ENCODE measurements at regions not wholly inside any gene's neighbourhood (a gene's known extent, or its start where the extent isn't known, plus 50 kb on each side); places are given as distances from the start of the nearest gene placed in this dataset.

DNA sequence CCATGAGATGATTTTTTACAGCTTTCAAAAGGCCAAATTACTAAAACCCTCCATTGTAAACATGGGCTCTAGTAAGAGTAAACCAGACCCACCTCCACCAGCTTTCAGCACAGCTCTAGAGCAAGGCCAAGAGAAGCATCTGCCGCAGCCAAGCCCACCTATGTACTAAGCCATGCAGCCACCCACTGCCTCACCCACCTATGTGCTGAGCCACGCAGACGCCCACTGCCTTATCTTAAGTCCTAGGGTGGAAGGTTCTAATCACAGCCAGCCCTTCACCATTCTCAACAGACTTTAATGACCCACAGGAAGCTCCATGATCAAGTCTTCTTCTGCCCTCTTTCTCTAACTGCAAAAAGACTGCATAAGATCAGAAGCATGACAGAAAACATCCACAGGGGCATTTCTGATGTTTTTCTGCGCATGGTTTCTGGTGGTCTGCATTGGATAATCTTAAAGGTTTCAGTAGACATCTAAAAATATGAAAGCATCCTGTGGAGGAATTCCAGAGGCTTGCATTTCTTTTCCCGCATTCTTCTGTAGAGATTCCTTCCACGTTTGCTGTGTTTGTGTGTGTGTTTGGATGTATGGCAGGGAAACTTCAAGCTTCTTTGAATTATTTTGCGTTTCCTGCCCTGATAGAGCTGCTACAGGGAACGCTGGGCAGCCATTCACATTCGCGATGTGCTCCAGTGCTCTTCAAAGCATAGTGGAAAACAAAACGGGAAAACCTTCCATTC, 286.1 kb upstream of the KLF6 start:
- no peak for TF ChIP-seq ZNF16 (tag by site-specific recombination; IDR thresholded peaks at IDR 0.05; ENCODE audit: low read depth)
- no peak for TF ChIP-seq ATF2 (tag by site-specific recombination; IDR thresholded peaks at IDR 0.05; ENCODE audit: low read depth)
- TF ChIP-seq, protein P1, sequence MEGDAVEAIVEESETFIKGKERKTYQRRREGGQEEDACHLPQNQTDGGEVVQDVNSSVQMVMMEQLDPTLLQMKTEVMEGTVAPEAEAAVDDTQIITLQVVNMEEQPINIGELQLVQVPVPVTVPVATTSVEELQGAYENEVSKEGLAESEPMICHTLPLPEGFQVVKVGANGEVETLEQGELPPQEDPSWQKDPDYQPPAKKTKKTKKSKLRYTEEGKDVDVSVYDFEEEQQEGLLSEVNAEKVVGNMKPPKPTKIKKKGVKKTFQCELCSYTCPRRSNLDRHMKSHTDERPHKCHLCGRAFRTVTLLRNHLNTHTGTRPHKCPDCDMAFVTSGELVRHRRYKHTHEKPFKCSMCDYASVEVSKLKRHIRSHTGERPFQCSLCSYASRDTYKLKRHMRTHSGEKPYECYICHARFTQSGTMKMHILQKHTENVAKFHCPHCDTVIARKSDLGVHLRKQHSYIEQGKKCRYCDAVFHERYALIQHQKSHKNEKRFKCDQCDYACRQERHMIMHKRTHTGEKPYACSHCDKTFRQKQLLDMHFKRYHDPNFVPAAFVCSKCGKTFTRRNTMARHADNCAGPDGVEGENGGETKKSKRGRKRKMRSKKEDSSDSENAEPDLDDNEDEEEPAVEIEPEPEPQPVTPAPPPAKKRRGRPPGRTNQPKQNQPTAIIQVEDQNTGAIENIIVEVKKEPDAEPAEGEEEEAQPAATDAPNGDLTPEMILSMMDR (tag by site-specific recombination; IDR thresholded peaks at IDR 0.05) = no peak
- no peak for TF ChIP-seq ZNF274 (IDR thresholded peaks at IDR 0.05; ENCODE audit: low read length)
- no peak for TF ChIP-seq ZNF274 (tag by site-specific recombination; IDR thresholded peaks at IDR 0.05; ENCODE audit: borderline replicate concordance)
- TF ChIP-seq, protein P2, sequence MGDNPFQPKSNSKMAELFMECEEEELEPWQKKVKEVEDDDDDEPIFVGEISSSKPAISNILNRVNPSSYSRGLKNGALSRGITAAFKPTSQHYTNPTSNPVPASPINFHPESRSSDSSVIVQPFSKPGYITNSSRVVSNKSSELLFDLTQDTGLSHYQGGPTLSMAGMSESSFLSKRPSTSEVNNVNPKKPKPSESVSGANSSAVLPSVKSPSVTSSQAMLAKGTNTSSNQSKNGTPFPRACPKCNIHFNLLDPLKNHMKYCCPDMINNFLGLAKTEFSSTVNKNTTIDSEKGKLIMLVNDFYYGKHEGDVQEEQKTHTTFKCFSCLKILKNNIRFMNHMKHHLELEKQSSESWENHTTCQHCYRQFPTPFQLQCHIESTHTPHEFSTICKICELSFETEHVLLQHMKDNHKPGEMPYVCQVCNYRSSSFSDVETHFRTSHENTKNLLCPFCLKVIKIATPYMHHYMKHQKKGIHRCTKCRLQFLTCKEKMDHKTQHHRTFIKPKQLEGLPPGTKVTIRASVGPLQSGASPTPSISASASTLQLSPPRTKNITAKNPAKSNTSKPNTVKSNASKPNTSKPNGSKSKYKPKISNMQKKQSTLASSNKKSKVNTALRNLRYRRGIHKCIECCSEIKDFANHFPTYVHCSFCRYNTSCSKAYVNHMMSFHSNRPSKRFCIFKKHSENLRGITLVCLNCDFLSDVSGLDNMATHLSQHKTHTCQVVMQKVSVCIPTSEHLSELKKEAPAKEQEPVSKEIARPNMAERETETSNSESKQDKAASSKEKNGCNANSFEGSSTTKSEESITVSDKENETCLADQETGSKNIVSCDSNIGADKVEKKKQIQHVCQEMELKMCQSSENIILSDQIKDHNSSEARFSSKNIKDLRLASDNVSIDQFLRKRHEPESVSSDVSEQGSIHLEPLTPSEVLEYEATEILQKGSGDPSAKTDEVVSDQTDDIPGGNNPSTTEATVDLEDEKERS (tag by site-specific recombination; IDR thresholded peaks at IDR 0.05) = no peak
- TF ChIP-seq ZSCAN23 (tag by site-specific recombination; IDR thresholded peaks at IDR 0.05) = no peak
- no peak for TF ChIP-seq ZNF10 (tag by site-specific recombination; IDR thresholded peaks at IDR 0.05)
- no peak for TF ChIP-seq ZNF510 (tag by site-specific recombination; IDR thresholded peaks at IDR 0.05; ENCODE audit: insufficient replicate concordance)
- no peak for TF ChIP-seq ZNF514 (tag by site-specific recombination; IDR thresholded peaks at IDR 0.05)
- TF ChIP-seq, protein P3, sequence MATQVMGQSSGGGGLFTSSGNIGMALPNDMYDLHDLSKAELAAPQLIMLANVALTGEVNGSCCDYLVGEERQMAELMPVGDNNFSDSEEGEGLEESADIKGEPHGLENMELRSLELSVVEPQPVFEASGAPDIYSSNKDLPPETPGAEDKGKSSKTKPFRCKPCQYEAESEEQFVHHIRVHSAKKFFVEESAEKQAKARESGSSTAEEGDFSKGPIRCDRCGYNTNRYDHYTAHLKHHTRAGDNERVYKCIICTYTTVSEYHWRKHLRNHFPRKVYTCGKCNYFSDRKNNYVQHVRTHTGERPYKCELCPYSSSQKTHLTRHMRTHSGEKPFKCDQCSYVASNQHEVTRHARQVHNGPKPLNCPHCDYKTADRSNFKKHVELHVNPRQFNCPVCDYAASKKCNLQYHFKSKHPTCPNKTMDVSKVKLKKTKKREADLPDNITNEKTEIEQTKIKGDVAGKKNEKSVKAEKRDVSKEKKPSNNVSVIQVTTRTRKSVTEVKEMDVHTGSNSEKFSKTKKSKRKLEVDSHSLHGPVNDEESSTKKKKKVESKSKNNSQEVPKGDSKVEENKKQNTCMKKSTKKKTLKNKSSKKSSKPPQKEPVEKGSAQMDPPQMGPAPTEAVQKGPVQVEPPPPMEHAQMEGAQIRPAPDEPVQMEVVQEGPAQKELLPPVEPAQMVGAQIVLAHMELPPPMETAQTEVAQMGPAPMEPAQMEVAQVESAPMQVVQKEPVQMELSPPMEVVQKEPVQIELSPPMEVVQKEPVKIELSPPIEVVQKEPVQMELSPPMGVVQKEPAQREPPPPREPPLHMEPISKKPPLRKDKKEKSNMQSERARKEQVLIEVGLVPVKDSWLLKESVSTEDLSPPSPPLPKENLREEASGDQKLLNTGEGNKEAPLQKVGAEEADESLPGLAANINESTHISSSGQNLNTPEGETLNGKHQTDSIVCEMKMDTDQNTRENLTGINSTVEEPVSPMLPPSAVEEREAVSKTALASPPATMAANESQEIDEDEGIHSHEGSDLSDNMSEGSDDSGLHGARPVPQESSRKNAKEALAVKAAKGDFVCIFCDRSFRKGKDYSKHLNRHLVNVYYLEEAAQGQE (tag by site-specific recombination; IDR thresholded peaks at IDR 0.05) = no peak
- no peak for TF ChIP-seq MEIS1 (CRISPR knock-in tag; IDR thresholded peaks at IDR 0.05; ENCODE audit: borderline replicate concordance)
- no peak for TF ChIP-seq ZNF449 (tag by site-specific recombination; IDR thresholded peaks at IDR 0.05)
- no peak for TF ChIP-seq ZNF629 (tag by site-specific recombination; IDR thresholded peaks at IDR 0.05)
